ENCODE measurements at regions not wholly inside any gene's neighbourhood (a gene's known extent, or its start where the extent isn't known, plus 50 kb on each side); places are given as distances from the start of the nearest gene placed in this dataset.
"Not testable (repeated sequence)": the region's sequence is repeated elsewhere in the genome, so short reads cannot be mapped to it uniquely, and the experiment has no call there.

DNA sequence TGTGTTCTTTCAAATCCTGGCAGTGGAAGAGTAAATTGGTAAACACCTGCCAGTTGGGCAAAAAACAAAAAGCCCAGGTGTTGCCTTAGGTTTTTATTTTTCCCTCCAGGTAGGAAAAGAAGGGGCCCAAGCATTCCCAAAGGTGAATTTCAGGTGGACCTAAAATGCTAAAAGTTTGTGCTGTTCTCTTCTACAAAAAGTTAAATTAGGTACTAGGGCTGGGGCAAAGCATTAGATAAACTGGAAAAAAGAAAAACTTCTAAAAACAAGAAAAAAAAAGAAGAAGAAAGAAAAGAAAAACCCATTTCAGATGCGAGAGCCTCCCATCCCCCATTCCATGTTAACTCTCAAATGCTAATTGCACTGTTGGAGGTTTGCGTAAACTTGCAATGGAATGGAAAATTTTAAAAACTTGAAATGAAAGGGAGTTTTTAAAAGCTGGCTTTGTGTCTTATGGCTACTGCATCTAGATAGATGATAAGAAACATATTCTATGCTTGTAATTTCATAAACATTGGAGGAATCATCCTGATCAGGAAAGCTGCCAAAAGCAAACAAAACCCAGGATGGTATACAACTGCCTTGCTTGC, 59.9 kb upstream of the IGFBPL1 start:
- H3K27ac ChIP-seq (ENCODE audit: extremely low read depth, low read depth, low read length); H3K4me3 ChIP-seq; intact Hi-C loops (cut with micrococcal nuclease); H3K9ac ChIP-seq (ENCODE audit: insufficient read depth in 1 of 2, low read depth in 2 of 2, low read length in 2 of 2); POLR2A ChIA-PET; H4K20me1 ChIP-seq (replicated peaks; ENCODE audit: control insufficient read depth, insufficient read depth, low read length); BruUV-seq (replicated peaks); H3K36me3 ChIP-seq (ENCODE audit: control insufficient read depth, insufficient read depth, low read length); H3K9me1 ChIP-seq (ENCODE audit: control insufficient read depth, insufficient read depth, low read length); H3K4me1 ChIP-seq (replicated peaks in 1 of 2; ENCODE audit: control insufficient read depth in 2 of 2, insufficient read depth in 2 of 2, low read length in 2 of 2); FAIRE-seq; H2AFZ ChIP-seq (ENCODE audit: low read depth, low read length); H3K9me3 ChIP-seq (replicated peaks; ENCODE audit: control insufficient read depth, insufficient read depth, low read depth, low read length); ATAC-seq; H3K79me2 ChIP-seq (ENCODE audit: control insufficient read depth, insufficient read depth, low read length); CTCF ChIA-PET (ENCODE audit: low intra/inter-chr PET ratio); H3K4me2 ChIP-seq (ENCODE audit: insufficient read depth, low read length); in situ Hi-C loops (cut with MboI); DNase-seq (ENCODE audit: extremely low read depth in 1 of 4, low spot score in 3 of 4): not testable (repeated sequence)
- peaks cover 0 to 19% of the 10 kb centered on the region in 2 experiments; a peak in 1 of 5 replicates for H3K27me3 ChIP-seq (ENCODE audit: control insufficient read depth in 2 of 2, insufficient read depth in 2 of 2, low read length in 2 of 2)
- WGBS (ENCODE audit: insufficient coverage, low coverage, missing lambda C conversion rate), result 0% methylated on average over 1 of the region's 2 CpGs

DNA sequence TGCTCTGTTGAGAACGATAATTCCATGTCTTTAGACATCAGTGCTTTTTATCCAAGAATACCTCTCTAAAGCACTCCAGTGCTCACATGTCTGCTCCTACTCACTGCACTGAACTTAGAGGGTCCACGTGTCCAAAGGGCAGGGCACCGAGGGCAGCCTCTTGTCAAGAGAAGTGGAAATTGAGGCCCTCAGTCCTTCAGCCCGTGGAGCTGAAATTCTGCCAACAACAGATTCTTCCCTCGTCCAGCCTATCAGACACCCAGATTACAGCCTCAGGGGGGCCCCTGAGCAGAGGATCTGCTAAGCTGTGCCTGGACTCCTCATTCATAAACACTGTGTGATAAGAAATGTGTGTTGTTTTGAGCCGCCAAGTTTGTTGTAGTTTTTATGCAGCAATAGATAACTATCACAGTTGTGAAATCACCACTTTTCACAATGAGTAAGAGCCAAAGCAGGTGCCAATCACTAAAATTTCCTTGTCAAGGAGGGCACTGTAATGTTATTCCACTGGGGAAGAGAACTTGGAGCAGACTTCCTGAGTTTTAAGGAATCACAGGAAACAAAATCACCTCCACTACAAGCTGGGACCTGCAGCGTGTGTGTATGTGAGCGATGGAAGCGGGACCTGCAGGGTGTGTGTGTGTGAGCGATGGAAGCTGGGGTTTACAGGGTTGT, 58.8 kb upstream of the IGFBPL1 start:
- POLR2A ChIA-PET, result no interaction called here
- no peak overlapping the region for H3K4me2 ChIP-seq (ENCODE audit: insufficient read depth, low read length)
- CTCF ChIA-PET (ENCODE audit: low intra/inter-chr PET ratio), result no interaction called here
- TF ChIP-seq MYC (IDR thresholded peaks at IDR 0.05; ENCODE audit: low read depth, low read length), result no peak
- no peak for TF ChIP-seq MYC (CRISPR knock-in tag; IDR thresholded peaks at IDR 0.05; ENCODE audit: borderline replicate concordance, low read depth)
- no peak for TF ChIP-seq ARHGAP35 (IDR thresholded peaks at IDR 0.05; ENCODE audit: partially characterized antibody)
- TF ChIP-seq SRSF7 (optimal IDR thresholded peaks at IDR 0.05; ENCODE audit: low read depth, low read length), result no peak
- no peak for TF ChIP-seq USF2 (CRISPR knock-in tag; IDR thresholded peaks at IDR 0.05)
- no peak for TF ChIP-seq RFX1 (IDR thresholded peaks at IDR 0.05)
- no peak for TF ChIP-seq ZNF354B (CRISPR knock-in tag; IDR thresholded peaks at IDR 0.05)
- TF ChIP-seq ARID4B (CRISPR knock-in tag; IDR thresholded peaks at IDR 0.05), result no peak
- no peak for TF ChIP-seq ZNF507 (tag; conservative IDR thresholded peaks at IDR 0.05)

More for the DNA sequence above, 58.8 kb upstream of the IGFBPL1 start:
- Histone ChIP-seq H3K27me3 (ENCODE audit: control insufficient read depth in 2 of 2, insufficient read depth in 2 of 2, low read length in 2 of 2) (peaks cover 0 to 12% of the 10 kb centered on the region in 2 experiments; a peak in 1 of 5 replicates), H3K9ac (ENCODE audit: insufficient read depth in 1 of 2, low read depth in 2 of 2, low read length in 2 of 2) (no peak overlapping the region), H3K9me1 (ENCODE audit: control insufficient read depth, insufficient read depth, low read length) (no peaks in the 10 kb centered on the region), H3K4me1 (replicated peaks in 1 of 2; ENCODE audit: control insufficient read depth in 2 of 2, insufficient read depth in 2 of 2, low read length in 2 of 2) (peaks cover 0 to 2% of the 10 kb centered on the region in 2 experiments; a peak in 1 of 5 replicates), H3K79me2 (ENCODE audit: control insufficient read depth, insufficient read depth, low read length) (no peaks in the 10 kb centered on the region), H3K9me3 (replicated peaks; ENCODE audit: control insufficient read depth, insufficient read depth, low read depth, low read length) (no peaks in the 10 kb centered on the region), H3K4me3 (no peak overlapping the region), H2AFZ (ENCODE audit: low read depth, low read length) (no peak overlapping the region), H3K27ac (ENCODE audit: extremely low read depth, low read depth, low read length) (no peak overlapping the region), H3K36me3 (ENCODE audit: control insufficient read depth, insufficient read depth, low read length) (no peaks in the 10 kb centered on the region), H4K20me1 (replicated peaks; ENCODE audit: control insufficient read depth, insufficient read depth, low read length) (no peaks in the 10 kb centered on the region; the same call in 1 of the 2 replicates)
- in situ Hi-C loops (cut with MboI) (no loop called here), intact Hi-C loops (cut with micrococcal nuclease) (no loop called here)
- WGBS (ENCODE audit: insufficient coverage, low coverage, missing lambda C conversion rate), result 1% methylated on average over 10 of the region's 10 CpGs
- FAIRE-seq (no peak), ATAC-seq (no peak), DNase-seq (ENCODE audit: extremely low read depth in 1 of 4, low spot score in 3 of 4) (no peak)
- no TSS peak for BruUV-seq (replicated peaks)
